ENCODE measurements at regions not wholly inside any gene's neighbourhood (a gene's known extent, or its start where the extent isn't known, plus 50 kb on each side); places are given as distances from the start of the nearest gene placed in this dataset.

GRCh38 chr11:115924744-115925567 lies 420.7 kb upstream of the CADM1 start:
- TF ChIP-seq CTCF (IDR thresholded peaks at IDR 0.05; ENCODE audit: low read depth, low read length, missing input control) = no peak
- no peak for TF ChIP-seq GABPA (IDR thresholded peaks at IDR 0.05 in 1 of 2, conservative IDR thresholded peaks at IDR 0.05 in 1 of 2)
- no peak for TF ChIP-seq RXRA (IDR thresholded peaks at IDR 0.05)
- TF ChIP-seq MAX (IDR thresholded peaks at IDR 0.05) = no peak
- TF ChIP-seq HNF4A (conservative IDR thresholded peaks at IDR 0.05) = no peak
- TF ChIP-seq TAF1 (conservative IDR thresholded peaks at IDR 0.05) = no peak
- no peak for TF ChIP-seq EGR1 (IDR thresholded peaks at IDR 0.05; ENCODE audit: low read depth in 2 of 2)
